ENCODE measurements at regions not wholly inside any gene's neighbourhood (a gene's known extent, or its start where the extent isn't known, plus 50 kb on each side); places are given as distances from the start of the nearest gene placed in this dataset.

DNA sequence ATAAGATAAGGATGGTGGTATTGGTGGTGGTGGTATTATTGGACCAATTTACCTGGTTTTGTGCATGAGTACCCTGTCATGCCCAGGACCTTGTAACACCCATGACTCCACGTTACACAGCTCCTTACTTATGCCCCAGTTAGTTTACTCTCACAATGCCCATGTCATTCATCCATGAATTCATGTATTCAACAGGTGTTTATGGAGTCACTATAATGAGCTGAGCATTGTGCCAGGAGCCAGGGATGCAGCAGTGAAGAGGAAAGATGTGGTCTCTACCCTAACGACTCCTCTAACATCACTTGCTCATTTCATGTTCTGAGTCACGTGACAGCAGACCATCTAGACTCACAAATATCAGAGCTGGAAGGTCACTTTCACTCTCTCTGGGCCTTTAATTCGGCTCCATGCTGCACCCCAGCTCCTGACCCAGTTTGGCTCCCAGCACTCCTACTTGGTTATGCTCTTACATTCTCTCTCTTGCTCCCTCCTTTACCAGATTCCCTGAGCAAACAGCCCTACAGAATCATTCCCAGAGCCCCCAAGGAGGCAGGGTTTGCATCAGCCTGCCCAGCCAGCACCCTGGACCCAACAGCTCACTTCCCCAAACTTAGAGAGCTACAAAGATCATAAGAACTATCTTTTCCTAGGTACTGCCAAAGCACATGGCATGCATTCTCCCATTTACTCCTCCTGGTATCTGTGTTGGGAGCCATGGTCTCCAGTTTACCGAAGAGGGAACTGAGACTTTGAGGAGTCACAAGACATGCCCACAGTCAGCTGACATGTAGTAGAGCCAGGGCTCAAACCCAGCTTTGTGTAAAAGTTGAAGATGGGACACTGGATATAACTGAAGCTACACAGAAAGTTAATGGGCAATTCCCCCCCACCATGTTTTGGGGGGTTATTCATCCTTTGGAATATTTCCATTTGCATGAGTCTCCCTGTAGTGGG lies 449.9 kb downstream of the LRATD1 start:
- no peak for DNase-seq (ENCODE audit: low spot score)

GRCh38 chr2:15084826-15085489 lies 452.4 kb downstream of the LRATD1 start:
- DNase-seq (ENCODE audit: low spot score): no peak

GRCh38 chr2:15092181-15092580 lies 459.7 kb downstream of the LRATD1 start:
- DNase-seq (ENCODE audit: low spot score): no peak

- no peak for DNase-seq (ENCODE audit: low spot score)
Measured at GRCh38 chr2:15092691-15093090, 460.2 kb downstream of the LRATD1 start.

DNA sequence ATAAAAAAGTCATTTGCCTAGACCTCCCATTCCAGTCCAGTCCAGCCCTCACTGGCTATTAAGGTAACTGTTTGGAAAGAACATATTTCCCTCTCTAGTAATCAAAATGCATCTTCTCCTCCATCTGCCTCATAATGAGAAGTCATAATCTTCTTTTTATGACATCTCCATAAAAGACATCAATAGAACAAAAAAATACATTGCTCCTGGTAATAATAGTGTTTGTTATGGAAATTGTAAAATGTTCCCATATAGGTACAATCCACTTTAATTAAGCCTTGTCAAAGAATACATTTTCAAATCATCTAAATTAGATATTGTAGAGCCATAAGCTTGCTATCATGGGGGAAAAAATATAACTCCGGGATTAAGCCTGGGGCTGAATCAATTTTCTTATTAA lies 461.6 kb downstream of the LRATD1 start:
- DNase-seq (ENCODE audit: low spot score): no peak

- no peak for DNase-seq (ENCODE audit: low spot score)
Measured at GRCh38 chr2:15096873-15097272, 464.3 kb downstream of the NBAS start.

DNA sequence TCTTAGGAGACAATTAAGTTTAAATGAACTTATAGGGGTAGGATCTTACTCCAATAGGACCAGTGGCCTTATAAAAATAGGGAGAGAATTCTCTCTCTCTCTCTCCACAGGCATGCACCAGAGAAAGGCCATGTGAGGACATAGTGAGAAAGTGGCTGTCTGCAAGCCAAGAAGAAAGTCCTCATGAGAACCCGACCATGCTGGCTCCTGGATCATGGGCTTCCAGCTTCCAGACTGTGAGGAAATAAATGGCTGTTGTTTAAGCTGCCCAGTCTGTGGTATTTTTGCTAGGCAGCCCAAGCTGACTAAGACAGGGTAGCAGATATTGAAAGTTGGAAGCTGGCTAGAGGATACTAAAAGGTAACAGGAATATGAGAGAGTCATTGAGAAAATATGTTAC lies 454.0 kb downstream of the NBAS start:
- no peak for DNase-seq (ENCODE audit: low spot score)

DNA sequence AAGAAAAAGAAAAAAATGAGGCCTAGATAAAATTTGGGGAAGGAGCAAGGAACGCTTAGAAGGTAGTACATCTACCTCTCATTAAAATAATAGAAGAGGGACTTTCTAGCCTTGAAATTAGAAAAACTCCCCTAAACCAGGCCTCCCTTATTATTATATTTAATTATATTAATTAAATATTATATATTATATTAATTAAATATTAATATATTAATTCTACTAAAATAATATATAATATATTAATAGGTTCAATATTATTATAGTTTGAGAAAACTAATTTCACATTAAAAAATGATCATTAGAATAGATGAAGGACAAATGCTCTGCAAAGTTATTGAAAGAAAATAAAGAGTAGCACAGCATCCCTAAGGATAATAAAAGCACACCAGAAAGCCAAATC lies 449.4 kb downstream of the NBAS start:
- DNase-seq (ENCODE audit: low spot score): no peak

DNA sequence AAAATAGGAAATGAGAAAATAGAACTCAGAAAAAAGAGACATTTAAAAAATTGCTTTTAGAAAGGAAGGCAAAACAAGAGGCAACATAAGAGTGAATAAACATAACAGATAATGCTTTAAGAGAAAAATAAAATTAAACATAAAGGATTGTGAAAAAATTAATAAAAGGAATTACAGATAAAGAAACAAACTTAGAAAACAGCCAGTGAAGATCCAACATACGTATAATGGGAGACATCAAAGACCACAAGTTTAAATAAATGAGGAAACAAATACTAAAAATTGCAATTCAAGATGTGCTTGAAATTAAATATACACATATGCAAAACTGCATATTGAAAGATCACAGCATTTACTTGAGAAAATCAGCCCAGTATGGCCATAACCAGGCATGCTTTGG lies 448.9 kb downstream of the NBAS start:
- DNase-seq (ENCODE audit: low spot score): no peak

GRCh38 chr2:15115776-15116175 lies 445.4 kb downstream of the NBAS start:
- no peak for DNase-seq (ENCODE audit: low spot score)

DNA sequence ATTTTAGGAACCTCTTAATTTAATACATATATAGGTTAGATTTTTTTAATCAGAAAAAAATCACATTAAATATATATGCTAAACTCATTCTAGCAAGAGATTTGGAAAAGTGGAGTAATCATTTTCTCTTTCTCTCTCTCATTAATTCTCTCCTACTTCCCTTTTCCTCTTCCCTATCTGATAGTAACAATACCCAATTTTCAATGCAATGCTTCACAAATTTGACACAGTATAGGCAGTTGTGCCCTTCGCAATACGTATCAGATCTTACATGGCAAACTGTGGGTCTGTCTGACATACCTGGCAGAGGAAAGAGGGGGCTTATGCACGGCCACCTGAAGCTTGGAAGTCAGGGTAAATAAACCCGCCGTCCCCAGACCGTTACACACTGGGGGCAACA lies 444.3 kb downstream of the NBAS start:
- DNase-seq (ENCODE audit: low spot score): no peak

Measured in GM03348 (cell line).